Kidney capillary endothelial cell (primary cell): ENCODE measurements at regions not wholly inside any gene's neighbourhood (a gene's known extent, or its start where the extent isn't known, plus 50 kb on each side); places are given as distances from the start of the nearest gene placed in this dataset.

ENCODE experiments used
- DNase-seq: peaks from one replicate; pipeline ENCODE4 v3.0.0-alpha.2; 2018; ENCODE audit warnings: low spot score

GRCh38 chr14:65877624-65878023 lies 465.1 kb downstream of the FUT8 start:
- no peak for DNase-seq

DNA sequence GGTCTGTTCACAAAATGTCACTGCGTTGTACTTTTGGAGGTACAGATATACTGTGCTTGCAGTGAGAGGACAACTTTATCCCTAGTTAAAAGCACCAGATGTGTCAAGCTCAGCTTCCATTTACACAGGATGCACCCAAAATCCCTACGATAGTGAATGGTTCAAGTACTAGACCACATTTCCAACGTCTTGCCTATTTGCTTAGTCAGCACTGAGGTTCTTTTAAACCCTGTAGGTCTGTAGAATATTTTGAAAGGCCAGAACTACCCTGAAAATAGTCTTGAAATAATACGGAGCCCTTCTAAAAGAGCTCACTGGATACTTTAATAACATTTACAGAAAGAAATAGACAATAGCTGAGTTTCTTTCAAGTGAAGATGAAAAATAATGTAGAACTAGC lies 466.1 kb downstream of the FUT8 start:
- no peak for DNase-seq

DNA sequence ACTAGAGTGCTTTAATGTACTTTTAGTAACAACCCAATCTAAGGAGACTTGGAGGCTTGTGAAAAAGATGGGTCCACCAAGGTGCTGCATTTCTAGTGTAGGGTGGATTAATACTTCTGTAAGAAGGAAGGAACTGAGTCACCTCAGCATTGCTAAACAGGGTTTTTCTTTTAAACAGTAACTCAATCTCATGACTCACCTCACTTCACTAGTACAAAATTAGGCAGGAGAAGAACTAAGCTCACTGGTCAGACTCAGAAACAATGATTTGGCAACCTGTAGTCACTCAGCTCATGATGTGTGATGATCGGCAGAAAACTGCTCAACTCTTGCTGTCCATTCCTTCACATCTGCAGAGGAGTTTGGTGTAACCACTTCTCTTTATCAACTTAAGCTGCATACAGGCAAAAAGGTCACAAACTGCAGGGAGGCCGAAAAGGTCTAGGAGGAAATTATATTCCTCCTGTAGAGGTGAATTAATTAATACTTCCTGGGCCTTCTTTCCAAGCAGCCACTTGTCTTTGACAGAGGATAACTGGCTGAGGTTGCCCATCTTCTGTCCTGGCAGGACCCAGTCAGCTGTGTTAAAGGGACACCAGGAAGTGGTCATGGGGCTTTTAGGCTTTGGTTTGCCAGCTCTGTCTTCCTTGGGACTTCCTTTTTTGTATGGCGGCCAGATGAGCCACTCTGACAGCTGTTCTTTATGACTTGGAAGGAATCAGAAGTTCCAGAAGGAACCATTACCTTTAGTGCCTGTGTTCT lies 466.9 kb downstream of the FUT8 start:
- peak; percentile 85 for DNase-seq

DNA sequence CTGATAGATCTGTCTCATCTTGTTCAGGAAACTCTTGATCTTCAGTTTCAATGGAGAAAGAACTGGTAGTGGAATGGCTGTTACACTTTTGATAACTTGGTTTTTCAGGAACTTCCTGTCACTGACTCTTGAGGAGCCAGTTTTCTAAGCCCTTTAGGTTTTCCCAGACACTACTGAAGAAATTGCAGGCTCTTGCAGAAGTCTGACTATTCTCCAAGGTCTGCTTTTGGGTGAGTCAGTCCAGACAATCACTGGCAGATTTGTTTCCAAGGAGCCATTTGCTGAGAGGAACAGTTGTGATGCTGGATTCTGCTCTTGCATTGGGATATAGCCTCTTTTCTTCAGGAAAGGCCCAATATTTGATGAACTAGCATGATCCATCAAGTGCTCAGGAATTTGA lies 468.0 kb downstream of the FUT8 start:
- peak; percentile 30 for DNase-seq

- no peak for DNase-seq
Observed at GRCh38 chr14:65881642-65882041, 469.1 kb downstream of the FUT8 start.

DNA sequence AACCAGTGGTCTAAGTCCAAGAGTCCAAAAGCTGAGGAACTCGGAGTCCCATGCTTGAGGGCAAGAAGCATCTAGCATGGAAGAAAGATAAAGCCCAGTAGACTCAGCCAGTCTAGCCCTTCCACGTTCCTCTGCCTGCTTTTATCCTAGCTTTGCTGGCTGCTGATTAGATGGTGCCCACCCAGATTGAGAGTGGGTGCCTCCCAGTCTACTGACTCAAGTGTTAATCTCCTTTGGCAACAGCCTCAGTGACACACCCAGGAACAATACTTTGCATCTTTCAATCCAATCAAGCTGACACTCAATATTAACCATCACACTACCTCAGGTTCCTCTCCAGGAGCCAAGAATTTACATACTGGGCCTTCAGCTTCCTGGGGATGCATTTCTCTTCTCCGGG lies 476.1 kb downstream of the FUT8 start:
- no peak for DNase-seq

DNA sequence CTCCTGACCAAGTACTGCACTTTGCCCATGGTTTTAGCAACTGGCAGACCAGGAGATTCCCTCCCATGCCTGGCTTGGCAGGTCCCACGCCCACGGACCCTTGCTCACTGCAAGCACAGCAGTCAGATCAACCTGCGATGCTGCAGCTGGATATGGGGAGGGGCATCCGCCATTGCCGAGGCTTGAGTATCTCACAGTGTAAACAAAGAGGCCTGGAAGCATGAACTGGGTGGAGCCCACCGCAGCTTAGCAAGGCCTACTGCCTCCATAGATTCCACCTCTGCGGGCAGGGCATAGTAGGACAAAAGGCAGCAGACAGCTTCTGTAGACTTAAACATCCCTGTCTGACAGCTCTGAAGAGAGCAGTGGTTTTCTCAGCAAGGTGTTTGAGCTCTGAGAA lies 479.8 kb downstream of the FUT8 start:
- no peak for DNase-seq

- no peak for DNase-seq
Observed at GRCh38 chr14:65900164-65900563, 487.6 kb downstream of the FUT8 start.

- no peak for DNase-seq
Observed at GRCh38 chr14:65901595-65901994, 489.1 kb downstream of the FUT8 start.

GRCh38 chr14:65904988-65905387 lies 492.5 kb downstream of the FUT8 start:
- DNase-seq = no peak

GRCh38 chr14:65906344-65906743 lies 493.8 kb downstream of the FUT8 start:
- no peak for DNase-seq

GRCh38 chr14:65906948-65907347 lies 494.4 kb downstream of the FUT8 start:
- no peak for DNase-seq

GRCh38 chr14:65910108-65910786 lies 497.7 kb downstream of the FUT8 start:
- peak; percentile 50 for DNase-seq

GRCh38 chr14:65915125-65915524 lies 502.6 kb downstream of the FUT8 start:
- DNase-seq = no peak

DNA sequence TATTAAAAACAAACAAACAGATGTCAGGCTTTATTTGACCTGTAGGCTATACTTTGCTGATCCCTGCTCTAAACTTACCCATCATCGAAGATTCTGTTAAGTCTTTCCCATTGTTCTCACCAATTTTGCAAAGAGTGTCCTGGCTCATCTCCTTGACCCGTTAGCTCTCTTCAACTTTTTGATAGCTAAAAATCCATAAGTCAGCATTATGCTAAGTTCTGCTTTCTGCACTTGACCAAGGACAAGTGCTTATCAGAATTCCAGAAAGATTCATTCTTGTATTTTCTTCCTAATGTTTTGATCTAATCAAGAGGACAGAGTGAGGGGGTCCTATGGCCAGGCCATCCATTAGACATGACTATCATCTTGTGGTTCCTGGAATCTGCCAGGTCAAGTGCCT lies 503.5 kb downstream of the FUT8 start:
- DNase-seq = no peak

DNA sequence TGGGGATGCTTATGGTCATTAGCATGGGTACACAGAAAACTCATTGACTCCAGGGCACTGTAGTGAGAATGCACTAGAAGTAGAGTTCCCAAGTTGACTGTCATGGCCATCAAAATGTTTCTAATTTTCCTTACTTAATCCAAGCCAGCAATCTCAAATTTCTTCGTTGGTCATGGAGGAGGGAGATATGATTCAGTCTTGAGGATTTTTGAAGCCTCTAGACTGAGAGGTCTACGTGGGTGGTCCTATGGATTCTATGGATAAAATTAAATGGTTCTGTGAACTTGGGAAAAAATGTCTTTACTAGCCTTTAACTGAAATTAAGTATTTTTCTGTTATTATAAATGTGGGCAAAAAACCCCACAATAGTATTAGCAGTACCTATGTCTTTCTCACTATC lies 508.5 kb downstream of the FUT8 start:
- DNase-seq = no peak

DNA sequence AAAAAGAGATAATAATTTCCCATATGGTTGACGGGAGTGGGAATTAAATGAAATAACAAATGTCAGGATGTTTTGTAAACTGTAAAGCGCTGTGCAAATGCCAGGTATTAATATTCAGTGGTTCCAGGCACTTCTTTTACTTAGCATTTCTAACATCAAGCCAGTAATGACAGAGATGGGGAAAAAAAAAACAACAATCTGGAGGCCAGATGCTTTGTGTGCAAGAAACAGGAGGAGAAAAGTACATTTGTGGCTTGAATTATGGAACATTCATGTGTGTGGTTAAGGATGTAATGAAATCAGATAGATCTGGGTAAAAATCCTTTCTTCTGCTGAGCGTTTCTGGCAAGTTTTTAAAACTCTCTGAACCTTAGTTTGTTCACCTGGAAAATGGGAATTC lies 509.6 kb downstream of the FUT8 start:
- DNase-seq = no peak

DNA sequence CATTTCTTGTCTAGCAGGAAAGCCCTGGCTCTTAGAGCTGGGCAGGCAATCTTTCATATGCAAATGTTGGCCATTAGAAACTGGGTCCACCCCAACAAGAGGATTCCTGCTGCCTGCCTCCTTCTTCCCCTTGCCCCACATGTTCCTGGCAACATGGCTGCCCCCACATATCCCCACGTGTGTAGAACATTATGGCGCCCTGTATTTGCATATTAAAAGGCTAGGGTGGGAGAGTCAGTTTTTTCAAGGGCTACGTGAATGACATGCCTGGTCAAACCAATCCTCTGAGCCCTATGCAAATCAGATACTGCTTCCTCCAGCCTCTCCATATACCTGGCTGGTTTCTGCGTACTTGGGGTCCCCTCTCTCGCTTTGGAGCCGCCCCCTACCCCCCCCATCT lies 514.0 kb downstream of the FUT8 start:
- DNase-seq = no peak

- DNase-seq = no peak
Observed at GRCh38 chr14:65926935-65927700, 514.6 kb downstream of the FUT8 start.

DNA sequence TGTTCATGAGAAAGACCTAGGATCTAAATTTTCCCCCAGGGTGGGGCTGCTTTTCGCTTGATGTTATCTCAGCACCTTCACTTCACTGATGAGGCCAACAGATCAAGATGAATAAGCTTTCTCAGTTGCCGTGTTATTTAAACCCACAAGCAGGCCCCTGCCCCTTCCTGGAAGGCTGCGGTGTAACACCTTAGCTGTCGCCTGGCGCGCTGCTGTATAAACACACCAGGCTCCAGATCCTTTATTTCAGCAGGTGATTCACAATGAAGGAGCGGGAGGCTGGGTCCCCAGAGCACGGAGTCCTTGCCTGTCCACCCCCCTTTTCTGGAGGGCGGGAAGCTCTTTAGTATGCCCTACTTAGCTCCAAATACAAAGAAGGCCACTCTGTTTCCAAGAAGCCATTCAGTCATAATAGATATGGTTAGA lies 515.4 kb downstream of the FUT8 start:
- DNase-seq = no peak

DNA sequence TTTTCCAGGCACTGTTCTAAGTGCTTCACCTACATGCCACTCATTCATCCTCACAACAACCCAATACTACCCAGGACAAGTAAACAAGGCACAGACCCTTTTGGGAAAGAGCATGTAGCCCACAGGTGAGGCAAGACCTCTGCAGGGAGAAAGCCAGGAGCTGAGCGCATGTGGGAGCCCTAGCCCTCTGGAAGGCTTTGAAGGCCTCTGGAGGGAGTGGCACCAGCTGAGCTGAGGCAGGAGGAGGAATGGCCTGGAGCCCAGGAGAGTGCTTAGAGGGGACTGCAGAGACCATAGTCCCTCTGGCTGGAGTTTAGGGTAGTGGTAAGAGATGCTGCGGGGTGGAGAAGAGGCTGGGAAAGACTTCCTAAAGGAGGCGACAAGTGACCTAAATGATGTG lies 516.5 kb downstream of the FUT8 start:
- no peak for DNase-seq

GRCh38 chr14:65933400-65934069 lies 521.0 kb downstream of the FUT8 start:
- DNase-seq = no peak

DNA sequence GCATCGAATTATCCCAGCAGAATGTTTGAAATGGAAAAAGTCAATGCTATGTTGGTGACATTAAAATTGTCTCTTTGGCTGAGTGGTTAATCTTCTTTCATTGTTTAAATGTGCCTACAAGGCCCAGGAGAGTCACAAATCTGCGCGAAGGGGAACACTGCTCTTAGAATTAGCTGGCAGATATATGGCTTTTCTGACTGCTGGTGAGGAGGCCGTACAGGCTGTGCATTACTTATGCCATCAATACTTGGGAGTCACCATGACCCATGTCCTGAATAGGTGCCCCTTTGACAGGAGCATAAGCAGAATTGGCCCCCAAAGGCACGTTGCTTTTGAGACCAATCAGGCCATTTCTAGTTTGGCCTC lies 521.5 kb downstream of the FUT8 start:
- DNase-seq = no peak
